Keratinocyte (primary cell): ENCODE measurements at regions not wholly inside any gene's neighbourhood (a gene's known extent, or its start where the extent isn't known, plus 50 kb on each side); places are given as distances from the start of the nearest gene placed in this dataset.

Experiments used
- DNase-seq: peaks from one replicate; pipeline ENCODE4 v3.0.0-alpha.2; 2011; ENCODE audit warnings: low read depth, missing footprints, low spot score
- FAIRE-seq: peaks from 2 replicates; lab custom pipeline; 2011; peaks lifted over from hg19 to GRCh38; lab: Jason Lieb, UNC
- H2AFZ ChIP-seq: 2 replicates; pipeline ENCODE4 v1.6.0; 2012; ENCODE audit warnings: low read length, control low read depth, inconsistent platforms; ENCODE audit not compliant: control insufficient read depth
- H3K27ac ChIP-seq: 2 replicates; pipeline ENCODE4 v1.5.1; 2011; ENCODE audit warnings: low read length; ENCODE audit not compliant: control insufficient read depth, insufficient read depth
- H3K27me3 ChIP-seq: 3 replicates; pipeline ENCODE4 v1.6.0; 2011; ENCODE audit warnings: low read length; ENCODE audit not compliant: control insufficient read depth, insufficient read depth; ENCODE audit errors: extremely low read depth
- H3K36me3 ChIP-seq, 2 experiments: 2 replicates in 1 of 2; 3 replicates in 1 of 2; pipeline ENCODE4 v1.5.1; 2011; ENCODE audit warnings: low read length in 2 of 2, mild to moderate bottlenecking in 1 of 2; ENCODE audit not compliant: control insufficient read depth in 2 of 2, insufficient read depth in 2 of 2; ENCODE audit errors: extremely low read depth in 1 of 2
- H3K4me1 ChIP-seq: 3 replicates; pipeline ENCODE4 v1.5.1; 2011; ENCODE audit warnings: low read length; ENCODE audit not compliant: control insufficient read depth, insufficient read depth; ENCODE audit errors: extremely low read depth
- H3K4me2 ChIP-seq: 3 replicates; pipeline ENCODE4 v1.6.0; 2011; ENCODE audit warnings: low read depth, low read length; ENCODE audit not compliant: control insufficient read depth, insufficient read depth; ENCODE audit errors: extremely low read depth
- H3K4me3 ChIP-seq, 3 experiments: fragments of 200-600 bp in 1 of 3; sonication (generic) in 1 of 3; 2 replicates in 2 of 3; 3 replicates in 1 of 3; pipeline ENCODE4 v1.5.1; 2011 to 2016; ENCODE audit warnings: low read length in 3 of 3, mild to moderate bottlenecking in 3 of 3, control low read depth in 2 of 3, inconsistent platforms in 1 of 3, low read depth in 1 of 3, mixed read lengths in 1 of 3, mixed run types in 1 of 3, moderate library complexity in 1 of 3; ENCODE audit not compliant: control insufficient read depth in 2 of 3, insufficient read depth in 2 of 3; ENCODE audit errors: extremely low read depth in 1 of 3
- H3K79me2 ChIP-seq: 2 replicates; pipeline ENCODE4 v1.6.0; 2012; ENCODE audit warnings: low read length; ENCODE audit not compliant: control insufficient read depth, insufficient read depth
- H3K9ac ChIP-seq: 3 replicates; pipeline ENCODE4 v1.6.0; 2011; ENCODE audit warnings: low read length; ENCODE audit not compliant: control insufficient read depth, insufficient read depth; ENCODE audit errors: extremely low read depth
- H3K9me1 ChIP-seq: 3 replicates; pipeline ENCODE4 v1.6.0; 2011; ENCODE audit warnings: low read length; ENCODE audit not compliant: control insufficient read depth, insufficient read depth; ENCODE audit errors: extremely low read depth
- H3K9me3 ChIP-seq: 2 replicates; pipeline ENCODE4 v1.5.1; 2012; ENCODE audit warnings: low read depth, low read length; ENCODE audit not compliant: control insufficient read depth
- H4K20me1 ChIP-seq: 3 replicates; pipeline ENCODE4 v1.6.0; 2011; ENCODE audit warnings: low read length; ENCODE audit not compliant: control insufficient read depth, insufficient read depth; ENCODE audit errors: extremely low read depth
- CTCF ChIP-seq, 3 experiments: IDR thresholded peaks in 1 of 3; conservative IDR thresholded peaks in 1 of 3; optimal IDR thresholded peaks in 1 of 3; 2 replicates in 2 of 3; 3 replicates in 1 of 3; pipeline versions ENCODE3 to v1.5.1; 2011; ENCODE audit warnings: low read length in 3 of 3, mild to moderate bottlenecking in 3 of 3, moderate library complexity in 2 of 3, control low read depth in 1 of 3, inconsistent platforms in 1 of 3; ENCODE audit not compliant: insufficient read depth in 2 of 3; ENCODE audit errors: extremely low read depth in 1 of 3
- EZH2 ChIP-seq: IDR thresholded peaks from one replicate; pipeline ENCODE4 v1.6.1; 2012; ENCODE audit warnings: inconsistent platforms, mild to moderate bottlenecking, low read length, moderate library complexity
- dilution Hi-C: fragments of 300-500 bp; cut with MboI; formaldehyde crosslinking; loops from one replicate; pipeline ENCODE4 v1.7.0; 2020; ENCODE audit warnings: low sequenced_read_pairs; ENCODE audit not compliant: extremely low pct_ligation_motif_present

GRCh38 chr10:81216949-81217348 lies 658.0 kb upstream of the NRG3 start:
- Histone ChIP-seq H3K36me3 (no peaks in the 10 kb centered on the region), H3K27ac (no peak overlapping the region), H3K79me2 (no peaks in the 10 kb centered on the region), H2AFZ (no peak overlapping the region), H3K9me1 (no peaks in the 10 kb centered on the region), H3K4me1 (no peaks in the 10 kb centered on the region), H3K27me3 (no peaks in the 10 kb centered on the region), H4K20me1 (no peaks in the 10 kb centered on the region), H3K9me3 (no peaks in the 10 kb centered on the region), H3K9ac (no peak overlapping the region), H3K4me2 (no peak overlapping the region), H3K4me3 (no peak overlapping the region)
- dilution Hi-C loops: no loop called here
- TF ChIP-seq EZH2 (no peak), CTCF (optimal IDR thresholded peaks at IDR 0.05 in 1 of 3, IDR thresholded peaks at IDR 0.05 in 1 of 3, conservative IDR thresholded peaks at IDR 0.05 in 1 of 3; ENCODE audit: extremely low read depth in 1 of 3, insufficient read depth in 2 of 3, low read length in 3 of 3) (no peak)
- FAIRE-seq (no peak), DNase-seq (no peak)

DNA sequence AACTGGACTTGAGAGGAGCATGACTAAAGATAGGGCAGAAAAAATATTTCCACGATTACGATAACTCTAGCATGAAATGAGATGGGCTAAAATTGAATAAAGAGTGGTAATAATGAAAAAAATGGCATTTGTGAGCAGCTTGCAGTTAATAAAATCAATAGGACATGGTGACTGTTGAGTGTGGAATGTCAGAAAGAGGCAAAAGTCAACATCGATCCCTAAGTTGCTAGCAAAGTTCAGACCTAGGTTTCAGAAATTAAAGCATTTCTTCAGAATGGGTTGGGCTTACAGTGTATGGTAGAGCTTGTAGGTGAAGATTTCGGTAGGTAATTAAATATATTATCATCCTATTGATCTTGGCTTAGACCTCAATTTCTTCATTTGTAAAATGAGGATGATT lies 656.7 kb upstream of the NRG3 start:
- Histone ChIP-seq H2AFZ (no peak overlapping the region), H3K4me2 (no peak overlapping the region), H3K79me2 (no peaks in the 10 kb centered on the region), H3K4me1 (no peaks in the 10 kb centered on the region), H3K4me3 (no peak overlapping the region), H3K27ac (no peak overlapping the region), H4K20me1 (no peaks in the 10 kb centered on the region), H3K9me1 (no peaks in the 10 kb centered on the region), H3K9me3 (no peaks in the 10 kb centered on the region), H3K36me3 (no peaks in the 10 kb centered on the region), H3K9ac (no peak overlapping the region), H3K27me3 (no peaks in the 10 kb centered on the region)
- FAIRE-seq: no peak
- dilution Hi-C loops: no loop called here
- DNase-seq: no peak
- TF ChIP-seq EZH2 (no peak), CTCF (optimal IDR thresholded peaks at IDR 0.05 in 1 of 3, IDR thresholded peaks at IDR 0.05 in 1 of 3, conservative IDR thresholded peaks at IDR 0.05 in 1 of 3; ENCODE audit: extremely low read depth in 1 of 3, insufficient read depth in 2 of 3, low read length in 3 of 3) (no peak)
